NCI-H1436 treated with DMSO at 0.1 percent for 48 hours (cell line): ENCODE measurements at regions not wholly inside any gene's neighbourhood (a gene's known extent, or its start where the extent isn't known, plus 50 kb on each side); places are given as distances from the start of the nearest gene placed in this dataset.

Experiments
- DNase-seq: peaks from one replicate; lab custom pipeline; 2025; lab: John Stamatoyannopoulos, UW

DNA sequence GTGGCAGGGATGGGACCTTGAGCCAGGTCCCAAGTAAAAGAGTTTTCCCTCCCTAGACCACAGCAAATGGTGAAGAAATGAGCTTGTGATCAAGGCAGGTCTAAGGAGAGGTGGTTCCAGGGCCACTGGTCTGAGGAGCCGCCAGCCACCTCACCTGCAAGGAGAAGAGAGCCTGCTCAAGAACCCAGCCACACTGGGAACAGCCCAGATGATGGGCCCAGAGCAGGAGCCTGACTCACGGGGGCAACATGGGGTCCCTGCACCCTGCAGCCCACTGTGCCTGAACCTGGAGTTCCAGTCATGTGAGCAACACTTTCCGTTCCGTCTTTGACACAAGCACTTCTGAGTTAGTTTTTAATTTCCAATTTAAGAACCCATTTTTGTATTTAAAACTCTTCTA, 204.5 kb upstream of the CDH4 start:
- no peak for DNase-seq

- no peak for DNase-seq
Observed at GRCh38 chr20:61048302-61048701, 203.8 kb upstream of the CDH4 start.

GRCh38 chr20:61049684-61050083, 202.4 kb upstream of the CDH4 start:
- DNase-seq, result no peak

- no peak for DNase-seq
Observed at GRCh38 chr20:61050336-61050890, 201.6 kb upstream of the CDH4 start.

DNA sequence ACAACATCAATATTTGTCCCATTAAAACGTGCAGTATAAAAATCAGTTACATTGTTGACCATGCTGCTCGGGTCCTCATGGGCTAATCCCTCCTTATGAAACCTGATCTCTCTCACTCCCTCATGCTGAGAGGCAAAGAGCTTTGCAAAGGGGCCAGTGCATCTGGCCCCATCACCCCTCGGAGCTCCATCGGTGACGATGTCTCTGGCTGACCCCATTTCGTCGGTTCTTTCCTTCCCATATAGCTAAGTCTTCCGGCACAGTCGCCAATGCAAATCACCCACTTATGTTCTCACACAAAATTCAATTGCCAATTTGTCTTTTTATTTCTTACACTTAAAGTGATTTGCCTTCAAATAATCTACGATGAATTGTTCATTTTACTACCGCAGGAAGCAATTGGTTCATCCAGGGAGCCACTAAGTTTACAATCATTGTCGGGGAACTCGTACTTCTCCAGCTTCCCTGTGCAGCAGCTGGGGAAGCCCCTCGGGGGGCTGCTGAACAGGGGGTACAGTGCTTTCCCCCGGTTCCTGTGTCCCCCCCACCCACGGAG, 199.8 kb upstream of the CDH4 start:
- DNase-seq, result no peak

DNA sequence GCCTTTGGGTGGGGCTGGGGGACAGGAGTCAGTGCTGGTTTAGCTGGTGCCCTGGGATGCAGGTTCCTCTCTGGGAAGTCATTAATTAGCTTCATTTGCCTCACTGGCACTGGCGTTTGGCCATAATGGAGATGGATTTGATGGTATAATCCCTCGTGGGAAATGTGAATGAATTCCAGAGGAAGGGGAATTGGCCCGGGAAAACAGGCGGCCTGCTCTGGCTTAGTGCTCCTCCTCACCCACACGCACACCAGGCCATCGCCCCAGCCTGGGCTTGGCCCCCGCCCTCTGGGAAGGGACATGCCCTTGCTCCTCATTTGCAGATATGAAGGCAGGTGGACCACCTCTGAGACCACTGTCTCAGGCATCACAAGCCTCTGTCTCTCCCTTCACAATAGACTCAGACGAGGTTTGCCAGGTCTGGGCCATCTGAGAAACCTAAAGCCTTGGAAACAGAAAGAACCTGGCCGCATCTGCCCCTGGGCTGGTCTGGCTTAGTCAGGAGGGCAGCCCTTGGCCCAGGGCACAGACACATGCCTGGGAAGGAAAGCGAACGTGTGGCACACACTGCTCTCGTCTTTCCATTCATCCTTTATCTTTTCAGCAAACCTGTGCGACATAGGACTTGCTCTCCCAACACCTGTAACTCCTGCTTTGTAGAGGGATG, 199.2 kb upstream of the CDH4 start:
- DNase-seq, result no peak

GRCh38 chr20:61053487-61053886, 198.6 kb upstream of the CDH4 start:
- DNase-seq, result no peak

- DNase-seq, result no peak
Observed at GRCh38 chr20:61053889-61054288, 198.2 kb upstream of the CDH4 start.

DNA sequence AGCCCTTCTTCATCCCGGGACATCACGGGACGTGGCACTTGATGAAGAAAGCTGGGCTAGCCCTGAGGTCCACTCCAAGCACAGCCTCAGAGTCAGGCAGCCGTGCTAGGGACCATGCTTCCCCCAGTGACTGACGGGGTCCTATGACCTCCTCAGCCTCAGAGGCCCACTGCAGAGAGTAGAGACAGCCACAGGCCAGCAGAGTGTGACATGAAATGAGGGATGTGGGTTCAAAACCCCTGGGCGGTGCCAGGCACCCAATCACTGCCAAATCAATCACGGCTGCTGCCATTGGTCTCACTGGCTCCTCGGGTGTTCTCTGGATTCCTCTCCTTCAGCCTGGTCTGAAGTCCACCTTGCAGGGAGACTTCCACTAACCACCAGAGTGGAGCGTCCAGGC, 197.7 kb upstream of the CDH4 start:
- DNase-seq, result no peak

- no peak for DNase-seq
Observed at GRCh38 chr20:61055180-61056010, 196.7 kb upstream of the CDH4 start.

GRCh38 chr20:61056116-61056515, 195.9 kb upstream of the CDH4 start:
- DNase-seq, result no peak

DNA sequence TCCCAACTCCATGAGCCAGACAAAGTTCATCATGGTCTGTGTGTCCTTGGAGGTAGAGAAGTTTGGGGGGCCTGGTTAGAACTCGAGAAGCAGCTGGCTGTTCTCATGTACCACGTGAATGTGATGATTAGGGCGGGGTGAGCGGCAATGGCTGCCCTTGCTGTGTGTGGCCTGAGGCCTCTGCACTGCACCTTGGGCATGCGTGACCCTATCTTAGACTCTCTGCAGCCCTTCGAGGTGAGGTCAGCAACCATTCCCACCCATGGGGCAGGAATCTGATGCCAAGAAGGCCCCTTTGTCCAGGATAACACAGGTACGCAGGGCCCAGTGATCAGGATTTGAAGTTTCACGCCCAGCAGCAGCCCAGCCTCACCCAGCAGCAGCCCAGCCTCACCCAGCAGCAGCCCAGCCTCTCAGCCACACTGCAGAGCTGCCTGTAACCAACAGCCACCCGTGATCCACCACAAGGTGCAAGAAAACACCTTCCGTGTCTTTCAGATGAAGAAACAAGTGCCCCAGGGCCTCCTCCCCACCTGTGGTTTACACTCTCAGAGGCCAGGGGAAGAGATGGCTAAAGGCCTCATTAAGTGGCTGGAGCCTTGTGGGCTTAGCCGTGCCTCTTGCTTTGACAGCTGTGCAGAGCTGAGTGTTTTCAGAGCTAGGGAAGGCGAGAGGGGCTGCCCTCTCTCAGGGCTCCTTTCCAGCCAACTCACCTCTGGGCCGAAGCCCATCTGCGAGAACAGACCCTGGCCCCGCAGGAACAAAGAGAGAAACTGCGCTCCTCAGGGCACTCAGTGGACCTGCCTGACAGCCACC, 195.2 kb upstream of the CDH4 start:
- DNase-seq, result no peak

DNA sequence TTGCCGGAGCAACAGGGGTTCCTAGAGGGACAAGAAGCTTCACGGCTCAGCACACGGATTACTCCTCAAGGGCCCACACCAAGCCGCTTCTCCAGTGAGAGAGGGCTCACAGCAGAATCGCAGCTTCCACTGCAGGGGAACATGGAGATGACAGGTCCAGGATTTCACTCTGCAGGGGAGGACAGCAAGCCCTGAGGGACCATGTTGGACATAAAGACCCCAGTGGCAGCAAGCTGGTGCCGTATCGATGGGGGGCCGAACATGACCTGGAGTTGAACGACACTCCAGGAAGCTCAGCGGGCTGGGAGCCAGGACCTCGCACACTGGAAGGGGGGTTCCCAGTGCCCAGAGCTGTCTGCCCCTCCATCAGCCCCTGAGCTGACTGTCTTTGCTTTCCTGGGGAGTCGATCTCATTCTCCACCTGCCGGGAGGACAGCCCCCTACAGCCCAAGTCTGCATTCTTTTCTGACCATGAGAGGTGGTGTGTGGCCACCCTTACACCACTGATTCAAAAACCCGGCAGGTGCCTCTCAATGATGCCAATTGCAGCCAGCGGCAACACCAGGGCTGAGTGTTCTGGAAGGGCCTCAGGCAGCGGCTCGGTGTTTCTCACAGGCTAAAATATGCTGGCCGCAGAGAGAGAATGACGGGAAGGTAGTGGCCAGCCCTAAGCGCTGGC, 194.5 kb upstream of the CDH4 start:
- DNase-seq, result no peak

DNA sequence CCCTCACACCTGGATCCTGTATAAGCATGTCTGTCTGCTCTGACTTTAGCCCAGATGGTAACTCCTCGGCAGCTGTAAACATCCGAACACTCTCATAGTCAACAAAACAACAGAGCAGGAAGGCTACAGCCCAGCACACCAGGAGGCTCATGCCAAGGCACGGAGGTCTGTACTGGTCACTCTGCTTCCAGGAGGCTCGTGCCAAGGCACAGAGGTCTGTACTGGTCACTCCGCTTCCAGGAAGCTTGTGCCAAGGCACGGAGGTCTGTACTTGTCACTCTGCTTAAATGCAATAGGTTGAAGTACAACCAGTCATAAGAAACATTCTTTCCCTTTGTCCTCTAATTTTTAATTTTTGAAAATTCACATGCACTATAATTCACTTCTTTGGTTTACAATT, 190.1 kb upstream of the CDH4 start:
- no peak for DNase-seq

GRCh38 chr20:61065853-61066252, 186.2 kb upstream of the CDH4 start:
- no peak for DNase-seq

- no peak for DNase-seq
Observed at GRCh38 chr20:61066526-61066925, 185.5 kb upstream of the CDH4 start.

- no peak for DNase-seq
Observed at GRCh38 chr20:61067221-61067620, 184.8 kb upstream of the CDH4 start.

GRCh38 chr20:61072398-61072797, 179.7 kb upstream of the CDH4 start:
- no peak for DNase-seq

GRCh38 chr20:61073376-61073775, 178.7 kb upstream of the CDH4 start:
- no peak for DNase-seq

DNA sequence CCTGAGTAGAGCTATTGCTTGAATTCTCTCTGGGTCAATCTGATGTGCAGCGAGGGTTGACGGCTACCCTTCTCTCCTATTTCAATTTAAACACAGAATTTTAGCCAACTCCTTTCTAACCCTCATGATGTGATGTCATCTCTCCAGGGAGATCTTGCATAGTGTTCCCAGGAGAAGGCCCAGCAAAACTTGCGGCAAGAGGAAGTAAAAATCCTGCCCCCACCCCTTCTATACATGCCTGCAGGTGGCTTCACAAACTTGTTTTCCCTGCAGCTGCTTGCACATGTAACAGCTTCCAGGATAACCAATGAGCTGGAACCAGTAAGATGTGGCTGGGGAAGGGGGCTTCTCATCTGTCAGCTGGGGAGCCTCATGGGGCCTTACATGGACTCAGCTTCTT, 169.3 kb upstream of the CDH4 start:
- no peak for DNase-seq

DNA sequence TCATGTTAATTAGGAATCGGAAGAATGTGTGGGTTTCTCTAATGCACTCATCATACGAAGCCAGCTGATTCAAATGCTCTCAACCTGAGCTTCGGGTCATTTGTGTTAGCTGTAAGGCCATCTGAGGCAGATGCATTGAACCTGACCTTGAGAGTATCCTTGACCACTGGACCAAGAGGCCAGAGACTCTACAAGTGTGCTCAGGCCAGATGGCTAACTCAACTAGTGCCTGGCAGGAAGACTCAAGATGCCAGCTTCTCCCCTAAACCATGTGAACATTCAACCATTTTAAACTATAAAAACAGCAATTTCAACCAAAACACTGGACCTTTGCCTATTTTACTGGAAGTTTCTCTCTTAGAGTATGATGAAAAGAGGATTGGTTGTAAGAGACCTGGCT, 168.6 kb upstream of the CDH4 start:
- DNase-seq, result no peak

DNA sequence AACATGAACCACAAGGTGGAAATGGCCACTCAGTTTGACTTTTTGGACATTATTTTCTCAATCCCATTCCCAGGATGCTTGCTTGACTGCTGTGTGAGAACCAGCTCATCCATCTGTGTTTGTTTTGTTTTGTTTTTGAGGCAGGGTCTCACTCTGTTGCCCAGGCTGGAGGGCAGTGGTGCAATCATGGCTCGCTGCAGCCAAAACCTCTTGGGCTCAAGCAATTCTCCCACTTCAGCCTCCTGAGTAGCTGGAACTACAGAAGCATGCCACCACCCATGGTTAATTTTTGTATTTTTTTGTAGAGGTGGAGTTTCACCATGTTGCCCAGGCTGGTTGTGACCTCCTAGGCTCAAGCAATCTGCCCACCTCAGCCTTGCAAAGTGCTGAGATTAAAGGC, 166.0 kb upstream of the CDH4 start:
- DNase-seq, result no peak
